ENCODE measurements at regions not wholly inside any gene's neighbourhood (a gene's known extent, or its start where the extent isn't known, plus 50 kb on each side); places are given as distances from the start of the nearest gene placed in this dataset.

- no peak for DNase-seq
Observed at GRCh38 chr5:166505544-166505943, 1785.9 kb upstream of the WWC1 start.

DNA sequence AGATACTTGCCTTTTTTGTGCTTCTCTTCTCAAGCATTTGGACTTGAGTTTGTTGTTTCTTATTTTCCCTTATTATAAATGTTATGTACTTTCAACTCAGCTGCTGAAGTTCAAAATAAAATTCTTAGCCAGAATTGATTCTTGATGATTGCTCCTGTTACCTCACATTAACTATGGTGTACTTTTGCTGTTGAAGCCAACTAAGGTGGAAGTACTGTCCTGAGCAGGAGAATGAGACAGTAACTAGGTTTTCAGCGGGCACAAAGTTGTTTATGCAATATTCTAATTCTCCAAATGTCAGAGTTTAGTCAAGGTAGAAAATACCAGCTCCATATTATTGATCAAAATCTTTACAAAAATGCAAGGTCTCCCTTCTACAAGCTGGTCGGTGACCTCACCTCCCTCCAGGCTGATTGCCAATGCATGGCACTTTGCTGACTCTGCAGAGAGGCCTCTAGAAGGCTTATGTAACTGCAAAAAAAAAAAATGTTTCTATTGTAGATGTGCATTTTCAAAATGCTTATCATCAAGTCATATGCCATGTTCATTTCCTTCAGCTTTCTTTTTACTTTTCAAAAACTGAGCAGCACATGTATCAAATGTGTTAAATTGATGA lies 1783.5 kb upstream of the WWC1 start:
- DNase-seq, result no peak

DNA sequence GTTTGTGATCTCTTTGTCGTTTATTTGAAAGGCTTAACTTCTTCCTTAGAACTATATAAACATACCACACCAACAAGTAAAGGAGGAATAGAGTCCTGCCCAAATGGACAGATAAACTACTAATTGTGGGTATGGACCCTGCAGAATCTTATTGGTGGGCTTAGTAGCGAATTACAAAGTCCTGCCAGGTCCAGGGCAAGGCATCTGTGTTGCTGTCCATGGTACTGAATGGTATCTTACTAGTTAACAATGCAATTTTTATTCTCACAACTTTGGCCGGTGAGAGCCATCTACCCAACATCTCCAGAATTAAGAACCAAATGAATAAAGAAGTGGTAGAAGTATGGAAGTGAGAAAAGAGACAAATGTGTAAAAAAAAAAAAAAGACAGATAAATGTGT lies 1782.4 kb upstream of the WWC1 start:
- DNase-seq, result no peak

GRCh38 chr5:166517976-166518375 lies 1773.5 kb upstream of the WWC1 start:
- no peak for DNase-seq

DNA sequence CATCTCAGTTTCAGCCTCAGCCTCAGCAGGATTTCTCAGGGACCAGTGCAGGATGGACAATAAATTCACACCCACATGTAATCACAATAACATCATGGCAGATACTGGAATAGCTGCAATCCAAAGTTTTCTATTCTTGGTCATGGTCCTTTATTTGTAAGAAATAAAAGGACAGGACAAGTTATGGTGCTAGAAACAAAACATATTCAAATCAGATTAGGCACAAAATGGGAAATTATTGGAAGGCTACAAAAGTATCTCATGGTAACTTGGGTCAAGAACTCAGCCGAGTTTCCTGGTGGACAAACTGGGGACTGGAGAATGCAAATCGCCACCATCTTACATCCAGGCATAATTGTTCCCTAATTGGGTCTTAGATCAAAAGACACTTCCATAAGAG lies 1768.2 kb upstream of the WWC1 start:
- DNase-seq, result no peak

DNA sequence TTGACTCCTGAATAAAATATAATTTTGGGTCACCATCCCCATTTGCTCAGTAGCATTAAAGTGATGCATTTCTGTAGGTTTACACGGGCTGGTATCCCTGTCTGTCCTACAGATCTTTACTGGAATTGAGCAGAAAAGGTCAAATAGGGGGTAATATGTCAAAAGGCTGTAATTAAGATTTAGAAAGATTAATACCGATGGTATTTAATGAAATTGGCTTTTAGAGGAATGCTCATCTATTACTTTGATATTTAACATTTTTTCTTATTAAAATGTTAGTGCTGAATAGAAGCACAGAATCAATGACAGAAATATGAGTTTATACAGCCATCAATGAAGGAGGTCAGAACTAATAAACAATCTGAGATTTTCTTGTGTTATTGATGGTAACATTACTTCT lies 1762.2 kb upstream of the WWC1 start:
- DNase-seq, result no peak

GRCh38 chr5:166532456-166533220 lies 1758.8 kb upstream of the WWC1 start:
- DNase-seq, result no peak

DNA sequence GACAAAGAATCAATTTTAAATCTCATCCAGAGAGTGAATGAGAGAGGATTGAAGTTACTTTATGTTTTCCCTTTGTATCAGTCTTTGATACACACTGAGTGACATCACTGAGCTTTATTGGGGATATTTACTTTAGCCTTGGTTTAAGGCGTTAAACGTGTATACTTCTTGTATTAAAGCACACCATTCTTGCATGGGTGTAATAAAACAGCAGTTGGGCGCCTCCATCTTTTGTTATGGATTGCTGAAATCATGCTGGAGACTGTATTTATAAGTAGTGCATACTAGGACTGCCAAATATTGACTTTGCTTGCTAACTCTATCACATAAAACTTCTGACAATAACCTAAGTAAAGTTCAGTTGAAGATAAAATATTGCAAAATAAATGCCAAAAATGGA lies 1755.8 kb upstream of the WWC1 start:
- DNase-seq, result no peak

- no peak for DNase-seq
Observed at GRCh38 chr5:166540156-166540555, 1751.3 kb upstream of the WWC1 start.

- no peak for DNase-seq
Observed at GRCh38 chr5:166551384-166551783, 1740.1 kb upstream of the WWC1 start.

GRCh38 chr5:166553778-166554177 lies 1737.7 kb upstream of the WWC1 start:
- no peak for DNase-seq

GRCh38 chr5:166561759-166562158 lies 1729.7 kb upstream of the WWC1 start:
- DNase-seq, result no peak

- no peak for DNase-seq
Observed at GRCh38 chr5:166562246-166562645, 1729.2 kb upstream of the WWC1 start.

- no peak for DNase-seq
Observed at GRCh38 chr5:166566725-166567124, 1724.7 kb upstream of the WWC1 start.

DNA sequence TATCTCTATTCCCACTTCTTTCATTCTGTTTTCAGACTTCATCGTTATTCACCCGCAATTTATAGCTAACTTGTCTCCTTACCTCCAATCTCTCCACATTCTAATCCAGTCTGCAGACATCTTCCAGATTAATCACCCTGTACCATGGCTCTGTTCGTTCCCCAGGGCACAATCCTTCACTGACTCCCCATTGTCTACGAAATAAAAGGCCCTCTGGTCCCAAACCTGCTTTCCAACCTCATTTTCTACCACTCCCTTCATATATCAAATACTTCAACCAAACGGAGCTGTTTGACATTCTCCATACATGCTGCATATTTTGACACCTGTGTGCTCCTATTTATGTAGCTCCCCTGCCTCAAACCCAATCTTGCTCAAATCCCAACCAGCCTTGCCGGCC lies 1720.6 kb upstream of the WWC1 start:
- no peak for DNase-seq

GRCh38 chr5:166571668-166572067 lies 1719.8 kb upstream of the WWC1 start:
- no peak for DNase-seq

GRCh38 chr5:166576323-166576722 lies 1715.1 kb upstream of the WWC1 start:
- no peak for DNase-seq

GRCh38 chr5:166581826-166582225 lies 1709.6 kb upstream of the WWC1 start:
- DNase-seq, result no peak

GRCh38 chr5:166582416-166582815 lies 1709.0 kb upstream of the WWC1 start:
- no peak for DNase-seq

- DNase-seq, result no peak
Observed at GRCh38 chr5:166594567-166594966, 1696.9 kb upstream of the WWC1 start.

GRCh38 chr5:166595274-166595951 lies 1696.0 kb upstream of the WWC1 start:
- no peak for DNase-seq

DNA sequence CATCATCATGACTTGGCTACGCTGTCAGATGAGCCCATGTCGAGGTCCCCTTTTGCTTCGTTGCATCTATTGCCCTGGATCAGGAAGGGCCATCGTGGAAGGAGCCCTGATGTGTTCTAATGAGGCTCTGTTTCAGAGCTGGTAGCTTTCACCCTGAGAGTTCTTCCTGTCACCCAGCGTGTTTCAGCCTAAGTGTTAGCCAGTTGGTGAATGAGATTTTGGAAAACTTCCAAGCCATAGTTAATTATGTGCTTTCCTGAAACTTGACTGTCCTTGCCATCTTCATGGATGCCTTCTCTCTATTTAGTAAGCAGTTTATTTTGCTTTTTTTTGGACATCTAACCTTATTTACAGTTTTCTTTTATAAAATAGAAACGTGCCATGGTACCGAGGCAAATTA lies 1695.4 kb upstream of the WWC1 start:
- DNase-seq, result no peak

DNA sequence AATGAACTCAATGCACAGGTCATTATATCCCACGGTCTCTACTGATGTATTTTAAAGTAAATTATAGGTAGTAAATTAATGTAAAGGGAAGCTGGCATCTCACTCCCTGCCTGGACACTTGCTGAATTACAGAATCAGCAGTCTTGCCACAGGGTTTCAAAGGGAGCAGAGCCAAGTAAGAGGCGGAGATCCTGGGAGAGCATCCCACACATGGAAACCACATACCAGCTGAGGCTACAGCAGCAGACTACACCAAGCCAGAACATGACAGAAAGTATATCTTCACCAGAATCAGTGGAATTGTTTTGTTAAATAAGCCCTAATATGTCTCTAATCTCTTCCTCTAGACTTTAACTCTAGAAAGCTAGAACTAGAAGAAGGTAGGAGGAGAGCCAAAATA lies 1689.2 kb upstream of the WWC1 start:
- DNase-seq, result no peak

- no peak for DNase-seq
Observed at GRCh38 chr5:166617507-166617906, 1673.9 kb upstream of the WWC1 start.
